ENCODE measurements at regions not wholly inside any gene's neighbourhood (a gene's known extent, or its start where the extent isn't known, plus 50 kb on each side); places are given as distances from the start of the nearest gene placed in this dataset.
A peak's percentile ranks its signal among the peaks of the same experiment; 100 is the strongest.

DNA sequence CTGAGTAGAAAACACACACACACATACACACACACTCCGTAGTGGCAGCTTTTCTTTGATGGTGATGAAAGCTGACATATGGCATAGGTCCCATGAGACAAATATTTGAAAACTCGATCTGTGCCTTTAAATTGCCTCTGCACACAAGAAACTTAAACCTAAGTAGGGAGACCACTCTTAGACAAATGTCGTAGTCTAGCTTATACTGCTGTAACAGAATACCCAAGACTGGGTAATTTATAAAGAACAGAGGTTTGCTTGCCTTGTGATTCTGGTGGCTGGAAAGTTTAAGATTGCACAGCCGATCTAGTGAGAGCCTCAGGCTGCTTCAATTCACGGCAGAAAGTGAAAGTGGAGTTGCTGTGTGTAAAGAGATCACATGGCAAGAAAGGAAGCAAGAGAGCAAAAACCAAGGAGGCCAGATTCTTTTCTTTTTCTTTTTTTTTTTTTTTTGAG lies 489.4 kb upstream of the SORCS1 start:
- peak overlapping the region; percentile 37 to 51 (median 41) for H3K4me3 ChIP-seq
- no peaks in the 10 kb centered on the region for H3K27me3 ChIP-seq
- no peaks in the 10 kb centered on the region for H3K9me3 ChIP-seq
- peak overlapping the region; percentile 9 to 23 (median 16) for H3K27ac ChIP-seq (replicated peaks in 1 of 4)
- no peaks in the 10 kb centered on the region for H3K4me1 ChIP-seq
- no peak for DNase-seq (ENCODE audit: extremely low spot score)
- intact Hi-C loops (cut with DNase I): no loop called here
- H3K36me3 ChIP-seq: no peaks in the 10 kb centered on the region
- TF ChIP-seq EP300 (IDR thresholded peaks at IDR 0.05): no peak
- no peak for TF ChIP-seq POLR2AphosphoS5 (IDR thresholded peaks at IDR 0.05)
- TF ChIP-seq, protein P1, sequence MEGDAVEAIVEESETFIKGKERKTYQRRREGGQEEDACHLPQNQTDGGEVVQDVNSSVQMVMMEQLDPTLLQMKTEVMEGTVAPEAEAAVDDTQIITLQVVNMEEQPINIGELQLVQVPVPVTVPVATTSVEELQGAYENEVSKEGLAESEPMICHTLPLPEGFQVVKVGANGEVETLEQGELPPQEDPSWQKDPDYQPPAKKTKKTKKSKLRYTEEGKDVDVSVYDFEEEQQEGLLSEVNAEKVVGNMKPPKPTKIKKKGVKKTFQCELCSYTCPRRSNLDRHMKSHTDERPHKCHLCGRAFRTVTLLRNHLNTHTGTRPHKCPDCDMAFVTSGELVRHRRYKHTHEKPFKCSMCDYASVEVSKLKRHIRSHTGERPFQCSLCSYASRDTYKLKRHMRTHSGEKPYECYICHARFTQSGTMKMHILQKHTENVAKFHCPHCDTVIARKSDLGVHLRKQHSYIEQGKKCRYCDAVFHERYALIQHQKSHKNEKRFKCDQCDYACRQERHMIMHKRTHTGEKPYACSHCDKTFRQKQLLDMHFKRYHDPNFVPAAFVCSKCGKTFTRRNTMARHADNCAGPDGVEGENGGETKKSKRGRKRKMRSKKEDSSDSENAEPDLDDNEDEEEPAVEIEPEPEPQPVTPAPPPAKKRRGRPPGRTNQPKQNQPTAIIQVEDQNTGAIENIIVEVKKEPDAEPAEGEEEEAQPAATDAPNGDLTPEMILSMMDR (IDR thresholded peaks at IDR 0.05): no peak
- WGBS: 10% methylated on average over 5 of the region's 5 CpGs

DNA sequence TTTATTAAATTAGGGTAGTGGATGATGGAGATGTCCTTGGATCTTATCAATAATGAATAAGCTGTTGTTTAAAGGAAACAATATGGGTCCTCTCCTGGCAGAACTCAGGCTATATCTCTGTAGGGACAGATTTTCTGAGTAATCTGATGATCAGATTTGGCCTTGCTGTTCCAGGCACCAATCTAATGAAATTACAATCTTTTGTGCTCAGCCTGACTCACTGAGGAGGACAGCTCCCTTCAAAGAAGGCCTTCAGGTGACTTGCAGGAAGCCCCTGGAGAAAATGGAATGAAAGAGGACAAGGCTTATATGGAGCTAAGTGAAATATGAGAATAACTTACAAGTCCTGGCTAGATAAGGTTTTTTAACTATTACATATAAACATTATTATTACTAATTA lies 486.4 kb upstream of the SORCS1 start:
- no peak for DNase-seq (ENCODE audit: extremely low spot score)
- H3K4me3 ChIP-seq: no peak overlapping the region
- intact Hi-C loops (cut with DNase I): no loop called here
- H3K27me3 ChIP-seq: no peaks in the 10 kb centered on the region
- no peaks in the 10 kb centered on the region for H3K9me3 ChIP-seq
- no peaks in the 10 kb centered on the region for H3K4me1 ChIP-seq
- no peak for TF ChIP-seq EP300 (IDR thresholded peaks at IDR 0.05)
- no peak for TF ChIP-seq POLR2A (IDR thresholded peaks at IDR 0.05; ENCODE audit: low read depth)
- TF ChIP-seq, protein P1 (IDR thresholded peaks at IDR 0.05): no peak
- TF ChIP-seq POLR2AphosphoS5 (IDR thresholded peaks at IDR 0.05): no peak
- no peak overlapping the region for H3K27ac ChIP-seq (replicated peaks in 1 of 4)
- no peaks in the 10 kb centered on the region for H3K36me3 ChIP-seq

DNA sequence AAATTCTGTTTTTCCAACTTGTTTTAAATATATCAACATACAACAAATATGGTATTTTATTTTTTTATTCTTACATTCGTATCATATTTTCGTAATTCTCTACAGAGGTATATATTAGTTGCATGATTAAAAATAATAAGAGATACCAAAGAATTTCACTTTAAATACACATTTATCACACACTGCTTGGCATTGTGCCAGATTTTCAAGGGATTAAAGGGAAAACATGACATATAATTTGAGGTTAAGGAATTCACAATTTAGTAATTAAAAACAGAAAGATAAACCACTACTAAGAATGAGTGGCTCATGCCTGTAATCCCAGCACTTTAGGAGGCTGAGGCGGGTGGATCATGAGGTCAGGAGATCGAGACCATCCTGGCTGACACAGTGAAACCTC lies 484.7 kb upstream of the SORCS1 start:
- Histone ChIP-seq H3K27me3 (no peaks in the 10 kb centered on the region), H3K9me3 (no peaks in the 10 kb centered on the region), H3K4me1 (no peaks in the 10 kb centered on the region), H3K27ac (replicated peaks in 1 of 4) (no peak overlapping the region), H3K36me3 (no peaks in the 10 kb centered on the region), H3K4me3 (no peak overlapping the region)
- no peak for DNase-seq (ENCODE audit: extremely low spot score)
- intact Hi-C loops (cut with DNase I): no loop called here
- 91% methylated on average over 4 of the region's 4 CpGs for WGBS
- TF ChIP-seq, protein P1 (IDR thresholded peaks at IDR 0.05): no peak
- no peak for TF ChIP-seq EP300 (IDR thresholded peaks at IDR 0.05)
- TF ChIP-seq POLR2AphosphoS5 (IDR thresholded peaks at IDR 0.05): no peak
- TF ChIP-seq POLR2A (IDR thresholded peaks at IDR 0.05; ENCODE audit: low read depth): no peak

DNA sequence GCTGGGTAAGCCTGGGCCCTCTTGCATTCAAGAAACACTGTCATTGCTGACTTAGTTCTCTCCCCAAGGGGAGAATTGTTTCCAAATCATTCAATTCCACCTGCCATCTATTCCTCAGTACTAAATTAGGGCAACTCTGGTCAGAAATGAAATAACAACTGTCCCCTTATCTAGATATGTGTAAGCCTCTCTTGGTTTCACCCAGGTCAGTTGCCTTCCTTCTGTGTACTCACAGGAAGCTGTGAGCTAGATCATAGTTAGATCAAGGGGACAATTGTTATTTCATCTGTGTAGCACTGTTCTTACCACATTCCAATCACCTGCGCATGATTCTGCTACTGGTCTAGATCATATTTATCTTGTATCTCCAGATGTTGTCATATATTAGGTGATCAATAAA lies 483.0 kb upstream of the SORCS1 start:
- TF ChIP-seq, protein P1 (IDR thresholded peaks at IDR 0.05): no peak
- TF ChIP-seq POLR2AphosphoS5 (IDR thresholded peaks at IDR 0.05) (no peak), POLR2A (IDR thresholded peaks at IDR 0.05; ENCODE audit: low read depth) (no peak), EP300 (IDR thresholded peaks at IDR 0.05) (no peak)
- intact Hi-C loops (cut with DNase I): no loop called here
- H3K27ac ChIP-seq (replicated peaks in 1 of 4): no peak overlapping the region
- H3K27me3 ChIP-seq: no peaks in the 10 kb centered on the region
- no peak for DNase-seq (ENCODE audit: extremely low spot score)
- H3K36me3 ChIP-seq: no peaks in the 10 kb centered on the region
- no peak overlapping the region for H3K4me3 ChIP-seq
- 83% methylated on average over 1 of the region's 1 CpG for WGBS
- no peaks in the 10 kb centered on the region for H3K9me3 ChIP-seq
- no peaks in the 10 kb centered on the region for H3K4me1 ChIP-seq

DNA sequence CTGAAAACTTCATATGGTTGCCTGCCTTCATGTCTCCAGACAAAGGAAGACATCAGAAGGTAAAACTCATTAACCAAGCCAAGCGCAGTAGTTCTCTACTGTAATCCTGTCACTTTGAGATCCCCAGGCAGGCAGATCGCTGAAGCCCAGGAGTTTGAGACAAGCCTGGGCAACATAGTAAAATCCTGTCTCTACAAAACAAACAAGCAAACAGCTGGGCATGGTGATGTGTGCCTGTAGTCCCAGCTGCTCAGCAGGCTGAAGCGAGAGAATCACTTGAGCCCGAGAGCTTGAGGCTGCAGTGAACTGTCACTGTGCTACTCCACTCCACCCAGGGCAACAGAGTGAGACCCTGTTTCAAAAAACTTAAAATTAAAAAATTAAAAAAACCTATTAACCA lies 467.4 kb upstream of the SORCS1 start:
- intact Hi-C loops (cut with DNase I): no loop called here
- 90% methylated on average over 4 of the region's 4 CpGs for WGBS
- TF ChIP-seq, protein P1 (IDR thresholded peaks at IDR 0.05): no peak
- TF ChIP-seq POLR2A (IDR thresholded peaks at IDR 0.05; ENCODE audit: low read depth) (no peak), EP300 (IDR thresholded peaks at IDR 0.05) (no peak), POLR2AphosphoS5 (IDR thresholded peaks at IDR 0.05) (no peak)
- Histone ChIP-seq H3K27me3 (no peaks in the 10 kb centered on the region), H3K27ac (replicated peaks in 1 of 4) (no peak overlapping the region), H3K36me3 (no peaks in the 10 kb centered on the region), H3K9me3 (no peaks in the 10 kb centered on the region), H3K4me1 (no peaks in the 10 kb centered on the region), H3K4me3 (no peak overlapping the region)
- no peak for DNase-seq (ENCODE audit: extremely low spot score)
